GM04504 (cell line): ENCODE measurements at regions not wholly inside any gene's neighbourhood (a gene's known extent, or its start where the extent isn't known, plus 50 kb on each side); places are given as distances from the start of the nearest gene placed in this dataset.

Experiments
- DNase-seq: peaks from one replicate; pipeline ENCODE4 v3.0.0-alpha.2; 2012; ENCODE audit warnings: low read depth

- no peak for DNase-seq
Measured at GRCh38 chr22:44554411-44554810, 56.4 kb upstream of the RTL6 start.

GRCh38 chr22:44550711-44551491 lies 52.9 kb upstream of the RTL6 start:
- peak; percentile 95 for DNase-seq

- DNase-seq: no peak
Measured at GRCh38 chr22:44549701-44550100, 51.7 kb upstream of the RTL6 start.

GRCh38 chr22:44548981-44549380 lies 50.9 kb upstream of the RTL6 start:
- no peak for DNase-seq
